DOHH2 (cell line): ENCODE measurements at regions not wholly inside any gene's neighbourhood (a gene's known extent, or its start where the extent isn't known, plus 50 kb on each side); places are given as distances from the start of the nearest gene placed in this dataset.

Experiments
- EZH2phosphoT487 ChIP-seq: fragments of 200-600 bp; sonication (generic); IDR thresholded peaks from 2 replicates; pipeline ENCODE4 v1.6.1; 2017; ENCODE audit warnings: borderline replicate concordance, mild to moderate bottlenecking, antibody characterized with exemption, low read length, moderate library complexity, mixed read lengths
- TF ChIP-seq, protein P1 (sequence below): fragments of 200-600 bp; sonication (generic); IDR thresholded peaks from one replicate; pipeline ENCODE4 v1.5.1; 2014; ENCODE audit warnings: antibody characterized with exemption, mild to moderate bottlenecking, low read depth, low read length; ENCODE audit not compliant: poor library complexity, severe bottlenecking

DNA sequence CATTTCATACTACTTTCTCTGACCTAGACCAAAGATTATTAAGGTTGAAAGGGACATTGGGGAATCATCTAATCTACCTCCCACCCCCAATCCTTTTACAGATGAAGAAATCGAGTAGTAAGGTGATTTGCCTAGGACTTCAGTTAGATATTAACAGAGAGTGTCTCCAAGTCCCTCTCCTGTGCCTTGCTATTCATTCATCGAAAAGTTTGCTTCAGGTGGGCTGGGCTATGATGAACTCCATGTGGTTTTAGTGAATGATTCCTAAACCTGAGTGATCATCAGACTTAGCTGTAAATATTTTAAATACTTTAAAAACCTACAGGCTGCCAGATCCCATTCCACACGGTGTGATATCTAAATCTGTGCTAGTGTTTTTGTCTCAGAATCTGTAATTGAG lies 259.4 kb upstream of the SORCS1 start:
- TF ChIP-seq, protein P1, sequence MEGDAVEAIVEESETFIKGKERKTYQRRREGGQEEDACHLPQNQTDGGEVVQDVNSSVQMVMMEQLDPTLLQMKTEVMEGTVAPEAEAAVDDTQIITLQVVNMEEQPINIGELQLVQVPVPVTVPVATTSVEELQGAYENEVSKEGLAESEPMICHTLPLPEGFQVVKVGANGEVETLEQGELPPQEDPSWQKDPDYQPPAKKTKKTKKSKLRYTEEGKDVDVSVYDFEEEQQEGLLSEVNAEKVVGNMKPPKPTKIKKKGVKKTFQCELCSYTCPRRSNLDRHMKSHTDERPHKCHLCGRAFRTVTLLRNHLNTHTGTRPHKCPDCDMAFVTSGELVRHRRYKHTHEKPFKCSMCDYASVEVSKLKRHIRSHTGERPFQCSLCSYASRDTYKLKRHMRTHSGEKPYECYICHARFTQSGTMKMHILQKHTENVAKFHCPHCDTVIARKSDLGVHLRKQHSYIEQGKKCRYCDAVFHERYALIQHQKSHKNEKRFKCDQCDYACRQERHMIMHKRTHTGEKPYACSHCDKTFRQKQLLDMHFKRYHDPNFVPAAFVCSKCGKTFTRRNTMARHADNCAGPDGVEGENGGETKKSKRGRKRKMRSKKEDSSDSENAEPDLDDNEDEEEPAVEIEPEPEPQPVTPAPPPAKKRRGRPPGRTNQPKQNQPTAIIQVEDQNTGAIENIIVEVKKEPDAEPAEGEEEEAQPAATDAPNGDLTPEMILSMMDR: no peak
- TF ChIP-seq EZH2phosphoT487: no peak
